GM18907 (cell line): ENCODE measurements at regions not wholly inside any gene's neighbourhood (a gene's known extent, or its start where the extent isn't known, plus 50 kb on each side); places are given as distances from the start of the nearest gene placed in this dataset.
"Not testable (repeated sequence)": the region's sequence is repeated elsewhere in the genome, so short reads cannot be mapped to it uniquely, and the experiment has no call there.

Experiments
- ATAC-seq: cut with Tn5 transposase; IDR thresholded peaks from one replicate; pipeline ENCODE4 v1.9.1; 2021; ENCODE audit warnings: mild to moderate bottlenecking, moderate library complexity; ENCODE audit not compliant: unreplicated experiment

DNA sequence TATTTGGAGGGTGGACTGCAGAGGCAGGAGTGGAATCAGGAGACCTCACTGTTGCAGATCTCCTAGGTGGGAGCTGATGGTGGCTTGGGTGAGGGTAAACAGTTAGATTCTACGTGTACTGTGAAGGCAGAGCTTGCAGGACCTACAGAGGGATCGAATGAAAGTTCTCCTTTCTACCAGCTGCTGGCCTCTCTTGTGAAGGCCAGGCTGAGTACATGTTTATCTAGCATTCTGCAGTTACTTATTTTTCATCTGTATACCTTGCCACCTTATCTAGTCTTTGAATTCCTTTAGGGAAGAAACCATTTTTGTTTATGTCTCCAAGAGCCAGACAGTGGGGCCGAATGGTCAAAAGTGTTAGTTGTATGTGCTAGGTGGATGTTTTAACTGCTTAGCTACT lies 57.6 kb downstream of the PTTG1 start:
- no peak for ATAC-seq

GRCh38 chr5:160479926-160480325 lies 58.3 kb downstream of the PTTG1 start:
- ATAC-seq: no peak

DNA sequence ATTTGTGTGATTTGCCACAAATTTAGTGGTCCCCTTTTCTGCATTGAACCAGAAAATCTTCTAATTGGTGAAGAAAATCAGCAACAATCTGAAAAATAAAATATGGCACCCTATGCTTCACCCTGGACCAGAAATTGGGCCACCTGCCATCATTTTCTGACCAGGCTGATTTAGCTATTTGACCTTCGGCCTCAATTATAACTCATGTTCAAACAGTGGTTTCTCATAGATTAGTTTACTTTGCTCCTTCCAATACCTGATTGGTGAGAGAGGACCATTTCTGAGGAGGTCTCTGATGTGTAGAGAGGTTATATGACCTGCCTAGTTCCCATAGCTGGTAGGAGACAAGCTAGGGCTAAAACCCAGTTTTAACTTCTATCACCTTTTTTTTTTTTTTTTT lies 59.0 kb downstream of the PTTG1 start:
- ATAC-seq: no peak

DNA sequence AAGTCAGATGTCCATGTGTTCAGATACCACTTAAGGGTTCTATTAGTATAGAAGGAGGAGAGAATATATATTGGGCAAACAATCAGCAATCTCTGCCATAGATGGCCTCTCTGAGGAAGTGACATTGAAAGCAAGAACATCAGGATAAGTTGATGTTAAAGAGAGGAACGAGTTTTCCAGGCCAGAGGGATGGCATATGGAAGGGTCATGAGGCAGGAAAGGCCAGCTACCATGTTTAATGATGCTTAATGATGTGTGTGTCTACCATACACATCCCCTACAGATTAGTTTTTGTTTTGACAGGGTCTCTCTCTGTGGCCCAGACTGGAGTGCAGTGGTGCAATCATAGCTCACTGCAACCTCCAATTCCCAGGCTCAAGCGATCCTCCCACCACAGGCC lies 63.0 kb downstream of the PTTG1 start:
- ATAC-seq: no peak

- no peak for ATAC-seq
These were observed 63.8 kb downstream of the PTTG1 start for GRCh38 chr5:160485364-160485969.

GRCh38 chr5:160486573-160486972 lies 64.9 kb downstream of the PTTG1 start:
- peak; percentile 67 for ATAC-seq

DNA sequence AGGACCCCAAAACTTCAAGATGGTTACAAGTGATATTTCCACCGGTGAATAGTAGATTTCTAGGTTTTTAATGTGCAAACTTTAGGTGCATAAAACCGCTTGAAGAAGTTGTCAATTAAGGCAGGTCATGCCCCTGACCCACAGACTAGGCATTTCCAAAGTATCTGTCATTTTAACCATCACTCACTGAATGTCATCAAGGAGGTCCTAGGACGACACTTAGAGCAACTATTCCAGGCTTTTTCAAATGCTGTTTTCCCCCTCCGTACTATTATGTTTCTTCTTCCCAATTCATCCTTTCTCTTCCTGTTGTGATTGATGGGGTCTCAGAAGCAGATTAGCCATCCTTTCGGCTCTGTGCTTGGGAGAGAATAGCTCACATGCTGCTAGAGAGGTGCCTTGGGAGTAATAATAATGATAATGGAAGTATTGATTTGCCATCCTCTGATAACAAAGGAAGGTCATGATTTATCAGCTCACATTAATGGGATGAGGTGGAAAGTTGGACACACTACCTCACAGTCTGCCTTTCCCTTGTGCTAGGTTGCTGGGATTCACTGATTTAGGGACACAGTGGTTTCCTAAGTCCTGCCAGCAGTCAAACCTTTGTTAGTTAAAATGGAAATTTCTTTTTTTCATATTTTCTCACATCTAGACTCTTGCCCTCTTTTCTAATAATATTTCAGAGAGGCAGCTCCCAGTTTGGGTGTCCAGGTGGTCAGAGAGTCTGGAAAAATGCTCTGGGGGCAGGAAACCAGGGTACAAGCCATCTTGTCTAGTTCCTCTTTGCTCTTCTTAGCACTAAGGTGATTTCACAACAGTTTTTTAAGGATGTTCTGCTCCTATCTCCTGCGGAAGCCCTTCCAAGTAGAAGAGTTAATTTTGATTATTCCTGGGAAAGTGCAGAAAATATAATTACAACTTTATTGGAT lies 67.0 kb downstream of the PTTG1 start:
- ATAC-seq: no peak

DNA sequence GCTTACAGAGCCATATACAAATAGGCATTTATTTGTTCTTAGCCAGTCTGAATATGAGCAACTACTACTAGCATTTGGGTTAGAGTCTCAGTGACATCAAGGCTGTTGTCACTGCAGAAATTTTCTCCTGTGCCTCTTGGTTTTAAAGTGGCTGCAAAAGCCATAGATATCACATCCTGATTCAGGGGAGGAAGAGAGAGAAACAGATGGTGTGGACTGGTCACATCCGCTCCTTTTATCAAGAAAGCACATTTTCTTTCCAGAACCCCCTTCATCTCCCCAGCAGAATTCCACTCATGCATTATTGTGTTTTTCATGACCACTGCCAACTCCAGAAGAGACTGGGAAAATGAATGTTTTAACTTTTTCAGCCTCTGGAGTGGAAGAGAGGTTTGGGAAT lies 69.8 kb downstream of the PTTG1 start:
- no peak for ATAC-seq

- no peak for ATAC-seq
These were observed 70.9 kb downstream of the PTTG1 start for GRCh38 chr5:160492565-160492964.

- ATAC-seq: peak; percentile 28
These were observed 72.2 kb downstream of the PTTG1 start for GRCh38 chr5:160493806-160494338.

DNA sequence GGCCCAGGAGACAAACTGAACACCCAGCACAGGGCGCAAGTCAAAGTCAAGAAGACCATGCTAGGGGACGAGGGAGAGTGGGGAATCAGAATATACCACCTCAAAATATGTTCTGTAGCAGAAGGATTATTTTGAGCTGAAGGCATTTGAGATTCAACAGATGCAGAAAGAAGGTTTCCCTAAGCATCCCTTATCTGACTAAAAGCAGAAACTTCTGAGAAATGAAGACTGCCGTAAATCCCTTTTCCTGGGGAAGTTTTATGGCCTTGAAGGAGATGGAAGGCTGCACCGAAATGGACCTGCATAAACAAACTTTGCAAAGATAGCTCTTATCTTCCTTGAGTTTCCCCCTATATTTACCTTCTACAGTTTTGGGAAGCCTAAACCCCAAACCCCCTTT lies 72.8 kb downstream of the PTTG1 start:
- ATAC-seq: no peak

DNA sequence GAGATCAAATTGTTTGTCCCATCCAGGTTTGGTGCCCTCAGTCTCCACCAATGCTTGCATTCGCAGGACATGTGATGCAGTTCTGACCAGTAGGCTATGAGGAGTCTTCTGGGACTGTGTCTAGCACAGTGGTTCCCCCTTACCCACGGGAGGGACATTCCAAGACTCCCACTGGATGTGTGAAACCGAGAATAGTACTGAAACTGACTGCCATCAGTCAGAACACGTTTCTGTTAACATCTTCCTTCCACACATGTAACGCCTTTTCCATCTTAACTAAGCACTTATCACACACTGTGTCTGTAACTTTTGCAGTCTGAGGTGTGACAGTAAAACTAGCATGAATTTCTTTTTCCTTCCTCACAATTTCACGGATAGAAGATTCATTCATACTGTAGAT lies 74.7 kb downstream of the PTTG1 start:
- peak; percentile 60 for ATAC-seq

GRCh38 chr5:160496784-160497183 lies 75.1 kb downstream of the PTTG1 start:
- no peak for ATAC-seq

DNA sequence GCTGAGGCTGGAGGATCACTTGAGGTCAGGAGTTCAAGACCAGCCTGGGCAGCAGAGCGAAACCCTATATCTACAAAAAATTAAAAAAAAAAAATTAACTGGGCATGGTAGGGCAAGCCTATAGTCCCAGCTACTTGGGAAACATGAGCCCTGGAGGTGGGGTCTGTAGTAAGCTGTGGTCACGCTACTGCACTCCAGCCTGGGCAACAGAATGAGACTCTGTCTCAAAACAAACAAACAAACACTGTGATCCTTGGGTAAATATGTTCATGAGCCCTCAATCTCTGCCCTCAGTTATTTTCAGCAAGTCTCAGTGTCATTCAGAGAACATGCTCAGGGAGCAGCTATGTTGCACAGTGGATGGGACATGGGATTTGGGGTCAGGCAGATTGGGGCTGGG lies 76.2 kb downstream of the PTTG1 start:
- no peak for ATAC-seq

- ATAC-seq: not testable (repeated sequence)
These were observed 76.9 kb downstream of the PTTG1 start for GRCh38 chr5:160498441-160499043.

- no peak for ATAC-seq
These were observed 79.4 kb downstream of the PTTG1 start for GRCh38 chr5:160500786-160501779.

DNA sequence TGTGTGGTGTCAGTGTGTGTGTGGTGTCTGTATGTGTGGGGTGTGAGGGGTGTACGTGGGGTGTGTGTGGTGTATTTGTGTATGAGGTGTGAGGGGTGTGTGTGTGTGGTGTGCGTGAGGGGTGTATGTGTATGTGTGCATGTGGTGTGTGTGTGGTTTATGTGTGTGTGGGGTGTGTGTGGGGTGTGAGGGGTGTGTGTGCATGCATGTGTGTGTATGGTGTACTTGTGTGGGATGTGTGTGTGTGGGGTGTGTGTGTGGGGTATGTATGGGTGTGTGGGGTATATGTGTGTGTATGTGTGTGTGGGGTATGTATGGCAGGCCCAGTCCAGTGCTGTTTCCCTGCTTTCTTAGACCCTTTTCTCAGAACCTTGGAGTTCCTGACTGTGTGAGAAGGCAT lies 83.3 kb downstream of the PTTG1 start:
- no peak for ATAC-seq

DNA sequence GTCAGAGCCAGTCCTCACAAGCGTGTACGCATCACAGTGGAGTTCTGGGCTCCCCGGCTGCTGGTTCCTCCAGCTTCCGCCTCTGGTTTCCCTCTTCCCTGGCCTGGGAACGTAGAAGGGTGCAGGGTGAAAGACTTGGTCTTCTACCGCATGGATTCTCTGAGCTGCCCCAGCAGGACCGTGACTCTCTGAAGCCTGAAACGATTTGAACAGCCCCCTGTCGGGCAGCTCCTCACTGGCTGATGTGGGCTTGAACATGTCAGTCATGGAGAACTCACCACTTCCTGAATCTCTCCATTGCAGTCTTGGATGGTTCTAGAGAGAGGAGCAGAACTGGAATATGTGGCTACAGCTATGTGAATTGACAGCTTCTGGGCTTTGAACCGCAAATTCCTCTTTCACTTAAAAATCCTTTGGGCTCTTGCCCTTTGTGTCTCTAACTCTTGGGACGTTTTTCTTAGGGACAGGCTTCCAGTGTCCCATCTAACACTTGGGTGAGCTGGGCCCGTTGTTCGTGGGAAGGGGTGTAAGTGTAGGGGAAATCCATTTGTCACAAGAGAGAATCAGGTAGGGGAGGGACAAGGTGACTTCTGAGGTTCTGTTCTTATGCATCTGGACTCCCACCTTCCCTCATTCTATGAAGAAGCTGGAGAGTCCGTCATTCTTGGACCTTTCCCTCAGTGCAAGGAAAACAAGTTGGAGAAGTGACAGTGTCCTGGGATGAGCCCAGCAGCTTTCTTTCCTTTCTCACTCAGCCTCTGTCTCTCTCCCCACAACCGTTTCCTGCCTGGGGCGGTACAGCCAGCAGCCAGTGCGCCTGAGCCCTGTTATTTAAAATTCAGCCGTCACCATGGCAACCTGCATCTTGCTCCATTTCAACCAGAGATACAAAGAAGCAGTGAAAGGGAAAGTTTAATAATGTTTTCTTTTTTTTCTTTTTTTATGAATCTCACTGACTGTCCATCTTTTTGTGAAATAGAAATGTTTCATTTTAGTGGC lies 84.7 kb downstream of the PTTG1 start:
- ATAC-seq: peak; percentile 85

GRCh38 chr5:160507221-160507721 lies 85.6 kb downstream of the PTTG1 start:
- ATAC-seq: no peak
